ENCODE measurements at regions not wholly inside any gene's neighbourhood (a gene's known extent, or its start where the extent isn't known, plus 50 kb on each side); places are given as distances from the start of the nearest gene placed in this dataset.

DNA sequence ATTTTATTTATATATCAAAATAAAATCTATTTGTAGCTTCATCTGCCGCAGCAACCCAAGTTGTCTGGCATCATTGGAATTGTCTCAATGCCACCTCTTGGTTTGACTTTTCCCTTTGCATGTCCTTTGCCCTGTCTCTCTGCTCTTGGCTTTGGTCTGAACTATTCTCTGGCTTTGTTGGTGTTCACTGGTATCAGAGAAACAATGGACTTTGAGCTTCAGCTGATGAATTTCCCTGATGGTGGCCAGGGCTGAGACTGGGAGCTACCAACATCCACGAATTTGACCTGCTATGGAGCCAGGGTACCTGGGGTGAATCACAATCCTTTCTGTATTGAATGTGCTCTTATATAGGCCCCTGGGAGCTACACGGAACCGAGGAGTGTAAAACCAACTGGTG is 311.7 kb upstream of the KIAA1217 start:
- in situ Hi-C loops (cut with MboI) (no loop called here), intact Hi-C loops (cut with micrococcal nuclease; ENCODE audit: unreplicated experiment) (no loop called here)
- Histone ChIP-seq H3K27me3 (replicated peaks in 1 of 2; ENCODE audit: control insufficient read depth in 2 of 2, insufficient read depth in 2 of 2, low read length in 1 of 2) (no peaks in the 10 kb centered on the region), H3K4me1 (ENCODE audit: control insufficient read depth, insufficient read depth, low read length) (no peaks in the 10 kb centered on the region), H3K36me3 (ENCODE audit: control insufficient read depth in 2 of 2, insufficient read depth in 2 of 2, low read length in 1 of 2) (no peaks in the 10 kb centered on the region), H3K27ac (ENCODE audit: control insufficient read depth, insufficient read depth) (no peak overlapping the region), H3K4me2 (ENCODE audit: control insufficient read depth, insufficient read depth) (no peak overlapping the region), H4K20me1 (ENCODE audit: control insufficient read depth, insufficient read depth) (no peaks in the 10 kb centered on the region), H2AFZ (ENCODE audit: control insufficient read depth, low read depth, low read length) (no peak overlapping the region), H3K4me3 (no peak overlapping the region), H3K79me2 (ENCODE audit: control insufficient read depth, insufficient read depth, low read length) (no peaks in the 10 kb centered on the region), H3K9me3 (replicated peaks; ENCODE audit: control insufficient read depth, insufficient read depth, low read length) (no peaks in the 10 kb centered on the region), H3K9ac (ENCODE audit: control insufficient read depth, insufficient read depth, low read length) (no peak overlapping the region)
- BruUV-seq (replicated peaks) = no TSS peak
- ATAC-seq (no peak), FAIRE-seq (no peak), DNase-seq (ENCODE audit: low read depth, low spot score) (no peak)
- CTCF ChIA-PET = no interaction called here
- SMC1A ChIA-PET (ENCODE audit: uncharacterized antibody, unreplicated experiment) = no interaction called here
- POLR2A ChIA-PET = no interaction called here
- RAD21 ChIA-PET (ENCODE audit: unreplicated experiment) = no interaction called here
- TF ChIP-seq HDGF (IDR thresholded peaks at IDR 0.05) (no peak), RAD51 (IDR thresholded peaks at IDR 0.05) (no peak), RAD21 (IDR thresholded peaks at IDR 0.05; ENCODE audit: insufficient read depth, low read depth, low read length) (no peak), NFYA (IDR thresholded peaks at IDR 0.05; ENCODE audit: borderline replicate concordance, low read depth, low read length) (no peak), RELA (IDR thresholded peaks at IDR 0.05; ENCODE audit: borderline replicate concordance, partially characterized antibody) (no peak), SREBF2 (IDR thresholded peaks at IDR 0.05; ENCODE audit: low read length) (no peak), EED (IDR thresholded peaks at IDR 0.05; ENCODE audit: low read depth) (no peak), ZNF24 (IDR thresholded peaks at IDR 0.05) (no peak), NFYB (IDR thresholded peaks at IDR 0.05; ENCODE audit: insufficient read depth, low read depth, low read length) (no peak), CREM (IDR thresholded peaks at IDR 0.05; ENCODE audit: low read depth) (no peak), NRF1 (conservative IDR thresholded peaks at IDR 0.05; ENCODE audit: low read depth, low read length) (no peak), TBL1XR1 (IDR thresholded peaks at IDR 0.05; ENCODE audit: low read depth, low read length) (no peak), ZNF217 (IDR thresholded peaks at IDR 0.05) (no peak), RFX5 (IDR thresholded peaks at IDR 0.05; ENCODE audit: low read depth, low read length) (no peak), ZZZ3 (IDR thresholded peaks at IDR 0.05; ENCODE audit: control insufficient read depth, insufficient read length, low read depth) (no peak)
- TF ChIP-seq, protein P1, sequence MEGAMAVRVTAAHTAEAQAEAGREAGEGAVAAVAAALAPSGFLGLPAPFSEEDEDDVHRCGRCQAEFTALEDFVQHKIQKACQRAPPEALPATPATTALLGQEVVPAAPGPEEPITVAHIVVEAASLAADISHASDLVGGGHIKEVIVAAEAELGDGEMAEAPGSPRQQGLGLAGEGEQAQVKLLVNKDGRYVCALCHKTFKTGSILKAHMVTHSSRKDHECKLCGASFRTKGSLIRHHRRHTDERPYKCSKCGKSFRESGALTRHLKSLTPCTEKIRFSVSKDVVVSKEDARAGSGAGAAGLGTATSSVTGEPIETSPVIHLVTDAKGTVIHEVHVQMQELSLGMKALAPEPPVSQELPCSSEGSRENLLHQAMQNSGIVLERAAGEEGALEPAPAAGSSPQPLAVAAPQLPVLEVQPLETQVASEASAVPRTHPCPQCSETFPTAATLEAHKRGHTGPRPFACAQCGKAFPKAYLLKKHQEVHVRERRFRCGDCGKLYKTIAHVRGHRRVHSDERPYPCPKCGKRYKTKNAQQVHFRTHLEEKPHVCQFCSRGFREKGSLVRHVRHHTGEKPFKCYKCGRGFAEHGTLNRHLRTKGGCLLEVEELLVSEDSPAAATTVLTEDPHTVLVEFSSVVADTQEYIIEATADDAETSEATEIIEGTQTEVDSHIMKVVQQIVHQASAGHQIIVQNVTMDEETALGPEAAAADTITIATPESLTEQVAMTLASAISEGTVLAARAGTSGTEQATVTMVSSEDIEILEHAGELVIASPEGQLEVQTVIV (IDR thresholded peaks at IDR 0.05; ENCODE audit: borderline replicate concordance, partially characterized antibody) = no peak
- WGBS (ENCODE audit: insufficient coverage, insufficient replicate concordance, low lambda C conversion rate, missing lambda C conversion rate) = 22% methylated on average over 4 of the region's 4 CpGs

All from GM12878 (cell line).